NCI-H1092 treated with DMSO at 0.1 percent for 48 hours (cell line): ENCODE measurements at regions not wholly inside any gene's neighbourhood (a gene's known extent, or its start where the extent isn't known, plus 50 kb on each side); places are given as distances from the start of the nearest gene placed in this dataset.

Experiments
- DNase-seq: peaks from one replicate; lab custom pipeline; 2025; lab: John Stamatoyannopoulos, UW

- no peak for DNase-seq
Measured at GRCh38 chr3:7793786-7794185, 707.8 kb upstream of the LMCD1 start.

- no peak for DNase-seq
Measured at GRCh38 chr3:7798276-7798675, 703.3 kb upstream of the LMCD1 start.

- no peak for DNase-seq
Measured at GRCh38 chr3:7800006-7800780, 701.4 kb upstream of the LMCD1 start.

GRCh38 chr3:7812490-7812889 lies 689.1 kb upstream of the LMCD1 start:
- no peak for DNase-seq

- no peak for DNase-seq
Measured at GRCh38 chr3:7813365-7813764, 688.3 kb upstream of the LMCD1 start.

GRCh38 chr3:7817239-7817638 lies 684.4 kb upstream of the LMCD1 start:
- no peak for DNase-seq

GRCh38 chr3:7820969-7821368 lies 680.7 kb upstream of the LMCD1 start:
- no peak for DNase-seq

- no peak for DNase-seq
Measured at GRCh38 chr3:7821858-7822257, 679.8 kb upstream of the LMCD1 start.

GRCh38 chr3:7841451-7841850 lies 660.2 kb upstream of the LMCD1 start:
- no peak for DNase-seq

GRCh38 chr3:7843441-7843840 lies 658.2 kb upstream of the LMCD1 start:
- no peak for DNase-seq

- DNase-seq = no peak
Measured at GRCh38 chr3:7847021-7847420, 654.6 kb upstream of the LMCD1 start.

GRCh38 chr3:7847521-7847920 lies 654.1 kb upstream of the LMCD1 start:
- no peak for DNase-seq

GRCh38 chr3:7854266-7854665 lies 647.4 kb upstream of the LMCD1 start:
- DNase-seq = no peak

GRCh38 chr3:7854721-7855120 lies 646.9 kb upstream of the LMCD1 start:
- DNase-seq = no peak

GRCh38 chr3:7865611-7866010 lies 636.0 kb upstream of the LMCD1 start:
- DNase-seq = no peak

GRCh38 chr3:7867587-7867986 lies 634.0 kb upstream of the LMCD1 start:
- no peak for DNase-seq

GRCh38 chr3:7871003-7871560 lies 630.5 kb upstream of the LMCD1 start:
- no peak for DNase-seq

GRCh38 chr3:7874116-7874515 lies 627.5 kb upstream of the LMCD1 start:
- DNase-seq = no peak

GRCh38 chr3:7875925-7876324 lies 625.7 kb upstream of the LMCD1 start:
- DNase-seq = no peak

GRCh38 chr3:7876741-7877297 lies 624.8 kb upstream of the LMCD1 start:
- DNase-seq = no peak

GRCh38 chr3:7877312-7877711 lies 624.3 kb upstream of the LMCD1 start:
- DNase-seq = no peak

GRCh38 chr3:7879572-7879971 lies 622.1 kb upstream of the LMCD1 start:
- no peak for DNase-seq

GRCh38 chr3:7881946-7882345 lies 619.7 kb upstream of the LMCD1 start:
- no peak for DNase-seq

GRCh38 chr3:7897655-7898054 lies 604.0 kb upstream of the LMCD1 start:
- no peak for DNase-seq
